ENCODE measurements at regions not wholly inside any gene's neighbourhood (a gene's known extent, or its start where the extent isn't known, plus 50 kb on each side); places are given as distances from the start of the nearest gene placed in this dataset.
A peak's percentile ranks its signal among the peaks of the same experiment; 100 is the strongest.

DNA sequence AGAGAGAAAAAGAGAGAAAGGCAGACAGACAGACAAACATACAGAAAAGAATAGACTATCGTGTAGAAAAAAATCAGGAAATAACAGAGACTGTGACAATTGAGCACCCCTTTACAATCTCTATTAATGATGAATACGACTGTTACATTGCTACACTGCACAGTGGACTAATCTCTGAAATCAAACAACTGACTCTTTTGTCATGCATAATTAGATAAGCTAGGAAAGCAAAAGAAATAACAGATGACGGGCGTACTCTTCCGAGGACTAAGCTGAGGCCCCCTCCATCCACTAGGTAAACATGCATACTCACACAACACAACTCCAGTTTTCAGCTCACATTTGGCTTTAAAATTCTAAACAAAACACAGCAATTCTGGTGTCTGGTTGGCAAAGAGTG lies 267.0 kb downstream of the NOL4 start:
- no peak for DNase-seq (ENCODE audit: low spot score)

DNA sequence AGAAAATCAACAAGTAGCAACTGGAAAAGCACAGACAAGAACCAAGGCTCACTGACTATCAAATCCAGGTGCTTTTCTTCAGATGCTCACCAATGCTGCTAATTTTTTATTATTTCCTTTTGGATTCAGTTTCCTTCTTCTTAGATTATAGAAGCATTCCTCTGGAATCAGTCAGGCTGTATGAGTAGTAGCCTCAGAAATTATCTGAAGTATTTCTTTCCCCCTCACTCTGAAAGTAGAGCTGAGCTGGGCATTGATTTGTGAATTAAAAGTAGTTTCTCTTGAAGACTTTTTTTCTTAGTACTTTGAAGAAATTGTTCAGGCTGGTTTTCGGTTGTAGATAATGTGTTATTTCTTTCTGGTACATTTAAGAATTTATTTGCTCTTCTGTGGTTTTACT lies 273.7 kb downstream of the NOL4 start:
- no peak for DNase-seq (ENCODE audit: low spot score)

DNA sequence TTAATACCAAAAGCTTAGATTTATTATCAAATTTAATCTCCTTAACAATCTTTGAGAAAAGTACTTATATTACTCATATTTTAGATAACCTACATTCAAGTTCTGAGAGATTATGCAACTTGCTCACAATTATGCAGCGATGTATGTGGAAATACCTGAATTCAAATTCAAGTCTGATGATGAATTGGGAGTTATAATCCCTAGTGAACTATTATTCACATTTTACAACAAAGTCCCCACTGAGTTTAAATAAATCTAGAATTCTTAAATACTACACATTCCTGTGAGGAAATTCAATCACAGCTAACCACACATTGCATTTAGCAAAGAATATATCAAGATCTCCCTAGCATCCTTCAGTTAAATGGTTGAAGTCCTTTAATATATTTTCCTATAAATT lies 278.4 kb downstream of the NOL4 start:
- no peak for DNase-seq (ENCODE audit: low spot score)

DNA sequence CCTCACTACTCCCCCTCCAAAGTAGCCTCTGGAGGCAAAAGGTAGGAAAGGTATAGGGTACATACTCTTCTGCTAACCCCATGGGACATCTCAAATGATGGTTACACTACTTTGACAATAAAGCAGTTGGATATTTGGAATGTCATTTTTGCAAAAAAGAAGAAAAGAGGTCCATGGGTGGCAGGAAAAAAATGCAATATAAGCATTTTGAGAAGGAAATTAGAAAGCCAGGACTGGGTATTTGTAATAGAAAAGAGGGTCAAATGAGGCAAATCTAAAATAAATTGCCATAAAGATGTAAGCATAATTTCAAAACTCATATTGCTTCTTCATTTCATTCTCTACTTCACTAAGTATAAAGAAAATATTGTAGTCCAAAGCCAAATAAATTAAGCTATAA lies 280.2 kb downstream of the NOL4 start:
- DNase-seq (ENCODE audit: low spot score), result no peak

DNA sequence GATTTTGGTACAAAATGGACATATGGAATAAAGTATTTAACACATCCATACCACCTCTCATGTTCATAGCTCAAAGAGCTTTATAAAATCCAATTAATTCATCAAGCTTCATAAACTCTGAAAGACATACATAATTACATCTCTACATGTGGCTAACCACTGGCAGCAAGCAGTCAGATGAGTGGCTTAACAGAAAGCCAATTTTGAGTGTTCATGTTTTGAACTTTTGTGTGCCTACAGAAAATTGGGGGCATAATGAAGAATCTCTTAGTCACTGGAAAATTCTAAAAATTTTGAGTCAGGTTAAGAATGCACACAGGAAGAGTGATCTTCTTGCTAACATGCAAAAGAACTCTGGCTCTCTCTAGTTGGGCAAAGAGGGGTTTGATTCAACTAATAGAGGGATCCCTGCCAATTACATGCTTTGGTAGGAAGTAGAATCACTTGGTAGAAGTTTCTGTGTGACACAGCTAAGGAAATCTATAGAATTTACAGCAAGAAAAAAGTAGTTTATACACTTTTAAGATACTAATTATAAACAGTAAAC lies 287.4 kb downstream of the NOL4 start:
- no peak for DNase-seq (ENCODE audit: low spot score)

DNA sequence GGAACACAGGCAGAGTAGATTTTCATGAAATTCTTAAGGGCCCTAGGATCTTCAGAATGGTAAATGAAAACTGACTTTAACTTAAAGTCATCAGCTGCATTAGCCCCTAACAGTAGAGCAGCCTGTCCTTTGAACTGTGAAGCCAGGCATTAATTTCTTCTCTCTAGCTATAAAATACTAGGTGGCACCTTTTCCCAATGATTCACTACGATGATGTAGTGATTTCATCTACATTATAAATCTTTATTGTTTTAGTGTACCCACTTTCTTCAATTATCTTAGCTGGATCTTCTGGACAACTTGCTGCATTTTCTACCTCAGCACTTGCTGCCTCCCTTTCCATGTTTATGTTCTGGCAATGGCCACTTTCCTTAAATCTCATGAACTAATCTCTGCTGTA lies 290.5 kb downstream of the NOL4 start:
- DNase-seq (ENCODE audit: low spot score), result no peak

DNA sequence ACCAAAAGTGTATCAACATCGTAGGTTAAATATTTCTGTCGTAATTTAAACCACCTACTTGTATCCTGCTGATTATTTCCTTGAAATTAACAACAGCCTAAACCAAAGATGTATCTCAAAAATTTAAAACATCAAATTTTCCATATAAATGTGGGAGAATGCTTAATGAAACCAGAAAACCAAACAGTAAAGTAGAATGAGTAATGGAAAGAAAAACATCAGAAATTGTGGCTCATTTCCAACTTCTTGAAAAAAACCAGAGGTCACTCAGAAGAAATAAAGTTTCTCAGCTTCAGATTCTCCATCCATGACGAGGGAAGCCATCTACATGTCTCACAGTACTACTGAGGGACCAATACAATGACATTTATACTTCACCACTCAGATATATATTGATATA lies 296.5 kb downstream of the NOL4 start:
- DNase-seq (ENCODE audit: low spot score), result no peak

DNA sequence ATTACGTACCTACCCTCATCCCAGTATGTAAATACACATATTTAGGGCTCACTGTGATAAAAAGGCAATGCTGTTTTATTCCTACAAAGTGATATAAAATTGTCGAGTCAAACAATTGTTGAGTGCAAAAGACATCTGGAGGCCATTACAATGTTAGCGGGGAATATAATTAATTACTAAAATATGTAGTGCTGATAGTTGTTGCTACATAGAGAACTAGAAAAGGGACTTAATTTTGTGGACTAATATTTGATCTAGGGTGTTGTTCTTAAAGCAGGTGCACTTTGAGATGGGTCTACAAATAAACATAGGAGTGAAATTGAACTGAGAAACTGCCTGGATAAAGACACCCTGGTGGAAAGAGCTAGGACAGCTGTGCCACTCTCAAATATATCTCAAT lies 300.1 kb downstream of the NOL4 start:
- no peak for DNase-seq (ENCODE audit: low spot score)

GRCh38 chr18:33923980-33924379 lies 300.7 kb downstream of the NOL4 start:
- DNase-seq (ENCODE audit: low spot score), result no peak

DNA sequence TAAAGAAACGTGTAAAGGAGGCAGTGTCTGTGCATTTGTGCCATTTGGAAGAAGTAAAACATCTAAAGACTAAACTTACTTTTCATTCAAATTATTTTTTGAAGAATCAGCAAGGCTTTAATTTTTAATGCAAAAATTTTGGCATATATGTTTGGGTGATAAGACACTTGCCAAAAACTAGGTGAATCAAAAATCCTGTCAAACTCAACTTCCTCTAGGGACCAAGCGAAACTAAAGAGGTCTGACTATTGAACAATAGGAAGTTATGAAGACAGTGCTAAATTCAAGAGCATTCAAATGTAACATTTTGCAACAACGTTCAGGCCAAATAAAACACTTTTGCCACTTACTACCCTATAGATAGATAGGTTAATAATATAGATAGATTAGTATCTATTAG lies 306.1 kb downstream of the NOL4 start:
- DNase-seq (ENCODE audit: low spot score), result no peak

GRCh38 chr18:33916200-33916599 lies 308.5 kb downstream of the NOL4 start:
- no peak for DNase-seq (ENCODE audit: low spot score)

DNA sequence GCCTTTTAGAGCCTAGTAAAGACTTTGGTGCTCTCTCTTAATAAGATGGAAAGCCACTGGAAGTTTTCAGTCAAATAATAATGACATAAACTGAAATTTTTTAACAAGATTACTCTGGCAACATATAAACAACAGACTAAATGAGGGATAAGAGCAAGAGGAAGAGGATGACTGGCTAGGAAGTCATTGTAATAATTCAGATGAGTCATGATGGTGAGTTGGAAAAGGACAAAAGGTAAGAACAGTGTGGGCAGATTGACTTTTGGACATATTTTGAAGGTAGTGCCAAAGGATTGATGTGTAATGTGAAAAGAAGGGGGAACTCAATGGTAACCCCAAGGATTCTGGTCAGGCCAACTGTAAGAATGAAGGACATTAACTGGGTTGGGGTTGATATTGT lies 310.3 kb downstream of the NOL4 start:
- no peak for DNase-seq (ENCODE audit: low spot score)

GRCh38 chr18:33906046-33906445 lies 318.7 kb downstream of the NOL4 start:
- no peak for DNase-seq (ENCODE audit: low spot score)

- DNase-seq (ENCODE audit: low spot score), result no peak
These were observed 322.7 kb downstream of the NOL4 start for GRCh38 chr18:33901894-33902512.

GRCh38 chr18:33900638-33901037 lies 322.6 kb downstream of the ASXL3 start:
- no peak for DNase-seq (ENCODE audit: low spot score)

DNA sequence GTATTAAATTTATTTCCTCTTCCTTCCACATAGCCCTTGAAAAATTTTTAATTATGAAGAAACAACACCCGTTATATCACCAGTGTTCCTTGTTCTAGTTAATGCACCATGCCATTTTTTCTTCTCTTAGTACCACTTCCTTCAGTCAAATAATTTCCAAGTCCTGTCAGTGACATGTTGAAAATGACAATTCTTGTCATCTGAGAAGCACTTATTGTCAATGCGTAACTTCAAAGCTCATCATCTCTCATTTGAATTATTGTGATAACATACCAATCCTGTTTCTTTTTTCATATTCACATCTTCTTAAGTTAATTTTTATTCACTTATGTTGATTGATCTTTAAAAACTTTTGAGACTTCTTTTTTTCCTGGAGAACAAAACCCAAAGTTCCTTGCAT lies 320.4 kb downstream of the ASXL3 start:
- DNase-seq (ENCODE audit: low spot score), result no peak

GRCh38 chr18:33878213-33878612 lies 300.2 kb downstream of the ASXL3 start:
- no peak for DNase-seq (ENCODE audit: low spot score)

DNA sequence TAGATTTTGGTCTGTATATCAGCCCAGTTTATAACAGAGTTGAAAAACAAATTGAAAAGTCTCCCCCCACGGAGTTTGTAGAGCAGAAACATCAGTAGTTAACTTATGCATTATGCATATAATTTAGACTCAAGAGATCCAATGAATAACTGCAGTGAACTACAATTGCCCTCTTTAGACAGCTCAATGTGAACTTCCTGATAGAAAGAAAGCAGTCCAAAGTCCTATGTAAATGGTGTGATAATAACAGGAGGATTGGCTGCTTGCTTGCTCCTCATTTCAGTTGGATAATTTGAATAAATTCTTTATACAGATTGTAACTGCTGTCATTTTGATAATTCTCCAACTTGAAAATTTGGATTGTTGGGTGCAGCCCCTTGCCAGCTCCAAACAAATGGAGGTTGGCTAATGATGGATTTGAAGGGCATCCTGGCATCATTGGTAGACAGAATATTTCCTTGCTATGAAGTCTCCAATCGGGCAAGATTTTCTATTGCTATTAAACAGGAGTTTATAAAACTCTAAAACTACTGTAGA lies 297.1 kb downstream of the ASXL3 start:
- DNase-seq (ENCODE audit: low spot score), result peak; percentile 10

- DNase-seq (ENCODE audit: low spot score), result no peak
These were observed 295.1 kb downstream of the ASXL3 start for GRCh38 chr18:33873112-33873511.

DNA sequence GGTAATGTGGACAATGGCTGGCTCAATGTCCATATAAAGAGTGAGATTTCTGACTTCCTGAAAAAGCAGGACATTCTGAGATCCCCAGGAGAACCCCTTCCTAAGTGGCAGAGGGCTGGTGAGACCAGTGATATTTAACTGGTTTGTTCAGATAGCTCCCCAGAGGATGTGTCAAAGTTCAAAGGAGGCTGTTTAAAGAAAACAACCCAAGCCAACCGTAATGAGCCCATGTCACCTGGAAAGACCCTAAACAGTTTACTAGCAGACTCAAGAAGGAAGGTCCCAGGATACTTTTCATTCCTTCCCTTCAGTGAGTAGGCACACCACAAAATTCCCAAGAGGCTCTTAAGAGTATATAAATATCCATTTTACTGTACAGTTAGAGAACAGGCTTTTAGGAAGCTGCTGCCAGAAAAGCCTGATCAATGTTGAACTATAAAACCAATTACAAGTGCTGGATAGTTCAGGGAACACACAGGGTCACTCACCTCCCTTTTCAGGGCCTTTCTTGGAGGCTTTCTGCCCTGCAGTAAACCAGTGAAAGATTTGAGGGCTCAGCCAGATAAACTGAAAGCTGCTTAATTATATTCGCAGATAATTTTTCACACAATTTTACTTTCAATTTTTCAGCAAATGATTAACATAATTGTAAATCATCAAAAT lies 293.5 kb downstream of the ASXL3 start:
- no peak for DNase-seq (ENCODE audit: low spot score)

DNA sequence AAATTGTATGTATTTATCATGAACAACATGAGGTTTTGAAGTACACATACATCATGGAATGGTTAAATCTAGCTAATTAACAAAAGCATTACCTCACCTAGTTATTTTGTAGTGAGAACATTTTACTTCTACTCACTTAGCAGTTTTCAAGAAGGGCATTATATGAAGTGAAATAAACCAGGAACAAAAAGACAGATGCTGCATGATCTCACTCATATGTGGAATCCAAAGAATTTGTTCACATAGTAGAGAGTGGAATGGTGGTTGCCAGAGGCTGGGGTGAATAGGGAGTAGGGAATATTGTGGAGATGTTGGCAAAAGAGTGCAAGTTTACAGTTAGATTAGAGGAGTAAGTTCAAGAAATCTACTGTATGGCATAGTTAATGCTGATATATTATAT lies 292.0 kb downstream of the ASXL3 start:
- no peak for DNase-seq (ENCODE audit: low spot score)

DNA sequence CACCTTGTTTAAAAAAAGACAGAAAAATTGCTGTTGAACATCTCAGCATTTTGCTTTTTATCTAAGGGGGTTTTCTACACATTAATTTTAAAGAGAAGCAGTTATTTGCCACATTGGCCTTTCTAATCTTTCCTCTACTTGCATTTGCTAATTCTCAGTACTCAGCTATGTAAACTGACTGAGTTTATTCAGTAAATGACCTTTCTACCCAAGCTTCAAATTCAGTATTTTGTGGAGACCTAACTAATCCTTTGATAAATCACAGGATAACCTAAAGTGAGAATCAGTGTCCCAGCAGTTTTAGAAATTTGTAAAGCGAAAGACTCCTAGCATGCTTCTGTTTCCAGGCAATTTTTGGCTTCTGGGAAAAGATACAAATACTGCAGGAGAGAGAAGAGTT lies 288.4 kb downstream of the ASXL3 start:
- DNase-seq (ENCODE audit: low spot score), result no peak

DNA sequence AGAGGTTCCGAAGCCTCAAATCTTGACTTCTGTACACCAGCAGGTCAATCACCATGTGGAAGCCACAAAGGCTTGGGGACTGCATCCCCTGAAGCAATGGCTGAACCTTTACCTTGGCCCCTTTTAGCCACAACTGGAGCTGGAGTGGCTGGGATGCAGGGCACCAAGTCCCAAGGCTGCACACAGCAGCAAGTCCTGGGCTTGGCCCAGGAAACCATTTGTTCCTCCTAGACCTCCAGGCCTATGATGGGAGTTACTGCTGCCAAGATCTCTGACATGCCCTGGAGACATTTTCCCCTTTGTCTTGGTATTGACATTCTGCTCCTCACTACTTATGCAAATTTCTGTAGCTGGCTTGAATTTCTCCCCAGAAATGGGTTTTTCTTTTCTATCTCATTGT lies 285.9 kb downstream of the ASXL3 start:
- no peak for DNase-seq (ENCODE audit: low spot score)

GRCh38 chr18:33854827-33855139 lies 276.8 kb downstream of the ASXL3 start:
- DNase-seq (ENCODE audit: low spot score), result no peak

All from mucosa of gallbladder (tissue), 1 donor.